ENCODE measurements at regions not wholly inside any gene's neighbourhood (a gene's known extent, or its start where the extent isn't known, plus 50 kb on each side); places are given as distances from the start of the nearest gene placed in this dataset.

GRCh38 chr6:169983651-169984050 lies 232.2 kb downstream of the ERMARD start:
- H3K4me3 Mint-ChIP-seq: no peak overlapping the region
- no peaks in the 10 kb centered on the region for H3K9me3 ChIP-seq (ENCODE audit: control insufficient read depth, insufficient read depth, low read length)
- peaks cover 13 to 28% of the 10 kb centered on the region in 2 donors for H3K27me3 Mint-ChIP-seq (ENCODE audit: low read depth in 2 of 2)
- H3K27ac Mint-ChIP-seq: no peak overlapping the region
- WGBS (ENCODE audit: insufficient coverage): 90% methylated on average over 10 of the region's 10 CpGs
- H3K4me1 ChIP-seq (ENCODE audit: control insufficient read depth, insufficient read depth, low read length): peaks cover 3% of the 10 kb centered on the region
- no peak for TF ChIP-seq CTCF (IDR thresholded peaks at IDR 0.05)
- H3K9me3 Mint-ChIP-seq: no peaks in the 10 kb centered on the region
- no peaks in the 10 kb centered on the region for H3K36me3 ChIP-seq (ENCODE audit: control insufficient read depth, insufficient read depth, low read length)
- H3K27ac ChIP-seq (ENCODE audit: low read length): no peak overlapping the region
- H3K4me3 ChIP-seq (ENCODE audit: low read length): no peak overlapping the region
- H3K27me3 ChIP-seq (ENCODE audit: control insufficient read depth, insufficient read depth, low read length): peaks cover 2% of the 10 kb centered on the region
- H3K36me3 Mint-ChIP-seq: no peaks in the 10 kb centered on the region
- DNase-seq (no peak), ATAC-seq (no peak)
- intact Hi-C loops (cut with micrococcal nuclease): no loop called here
- no peaks in the 10 kb centered on the region for H3K4me1 Mint-ChIP-seq

- H3K27ac Mint-ChIP-seq: no peak overlapping the region
Measured at GRCh38 chr6:169982461-169983386, 231.3 kb downstream of the ERMARD start.

GRCh38 chr6:169981969-169982368 lies 230.5 kb downstream of the ERMARD start:
- no peak for TF ChIP-seq CTCF (IDR thresholded peaks at IDR 0.05)
- intact Hi-C loops (cut with micrococcal nuclease): no loop called here
- no peaks in the 10 kb centered on the region for H3K36me3 ChIP-seq (ENCODE audit: control insufficient read depth, insufficient read depth, low read length)
- peaks cover 10% of the 10 kb centered on the region for H3K4me1 ChIP-seq (ENCODE audit: control insufficient read depth, insufficient read depth, low read length)
- no peak overlapping the region for H3K4me3 ChIP-seq (ENCODE audit: low read length)
- Mint-ChIP-seq H3K9me3 (no peaks in the 10 kb centered on the region), H3K4me1 (peaks cover 6 to 7% of the 10 kb centered on the region in 2 donors), H3K27me3 (ENCODE audit: low read depth in 2 of 2) (peaks cover 20 to 36% of the 10 kb centered on the region in 2 donors), H3K27ac (no peak overlapping the region), H3K4me3 (no peak overlapping the region), H3K36me3 (no peaks in the 10 kb centered on the region)
- no peak overlapping the region for H3K27ac ChIP-seq (ENCODE audit: low read length)
- ATAC-seq: no peak
- peaks cover 2% of the 10 kb centered on the region for H3K27me3 ChIP-seq (ENCODE audit: control insufficient read depth, insufficient read depth, low read length)
- 83% methylated on average over 7 of the region's 7 CpGs for WGBS (ENCODE audit: insufficient coverage)
- no peaks in the 10 kb centered on the region for H3K9me3 ChIP-seq (ENCODE audit: control insufficient read depth, insufficient read depth, low read length)
- DNase-seq: no peak

More at GRCh38 chr6:169982461-169983386, 231.3 kb downstream of the ERMARD start:
- no peaks in the 10 kb centered on the region for H3K36me3 Mint-ChIP-seq
- H3K4me3 Mint-ChIP-seq: no peak overlapping the region
- Histone ChIP-seq H3K4me3 (ENCODE audit: low read length) (no peak overlapping the region), H3K36me3 (ENCODE audit: control insufficient read depth, insufficient read depth, low read length) (no peaks in the 10 kb centered on the region), H3K27me3 (ENCODE audit: control insufficient read depth, insufficient read depth, low read length) (peaks cover 2% of the 10 kb centered on the region), H3K4me1 (ENCODE audit: control insufficient read depth, insufficient read depth, low read length) (peaks cover 3% of the 10 kb centered on the region), H3K27ac (ENCODE audit: low read length) (no peak overlapping the region), H3K9me3 (ENCODE audit: control insufficient read depth, insufficient read depth, low read length) (no peaks in the 10 kb centered on the region)
- no peak for DNase-seq
- H3K27me3 Mint-ChIP-seq (ENCODE audit: low read depth in 2 of 2): peaks cover 13 to 28% of the 10 kb centered on the region in 2 donors
- no peak for TF ChIP-seq CTCF (IDR thresholded peaks at IDR 0.05)
- H3K9me3 Mint-ChIP-seq: no peaks in the 10 kb centered on the region
- no peaks in the 10 kb centered on the region for H3K4me1 Mint-ChIP-seq
- 94% methylated on average over 31 of the region's 31 CpGs for WGBS (ENCODE audit: insufficient coverage)
- intact Hi-C loops (cut with micrococcal nuclease): no loop called here
- ATAC-seq: no peak

Measured in natural killer cell (primary cell).